GM12873 (cell line): ENCODE measurements at regions not wholly inside any gene's neighbourhood (a gene's known extent, or its start where the extent isn't known, plus 50 kb on each side); places are given as distances from the start of the nearest gene placed in this dataset.

Experiments
- TF ChIP-seq, protein P1 (sequence below): IDR thresholded peaks from 2 replicates; pipeline ENCODE4 v1.5.1; 2012; ENCODE audit warnings: low read depth, mild to moderate bottlenecking, moderate library complexity, low read length, control low read depth; ENCODE audit not compliant: insufficient read depth; ENCODE audit errors: missing control alignments

DNA sequence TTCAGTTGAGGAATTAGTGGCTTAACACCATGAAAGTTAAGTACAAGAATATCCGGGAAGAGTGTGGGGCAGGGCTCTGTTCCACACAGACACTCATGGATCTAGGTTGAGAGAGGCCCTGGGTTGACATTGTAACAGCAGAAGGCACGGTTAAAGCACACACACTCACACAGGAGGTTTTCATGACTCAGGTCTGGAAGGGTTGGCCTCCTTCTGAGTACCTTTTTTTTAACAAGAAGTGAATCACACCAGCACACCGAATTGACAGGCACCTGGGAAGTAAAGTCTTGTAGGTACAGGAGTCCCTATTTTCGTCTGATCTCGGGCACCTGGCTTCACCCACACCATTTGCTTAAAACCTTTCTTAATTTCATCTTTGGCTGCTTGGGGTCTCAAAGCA, 509.4 kb upstream of the ADARB2 start:
- TF ChIP-seq, protein P1, sequence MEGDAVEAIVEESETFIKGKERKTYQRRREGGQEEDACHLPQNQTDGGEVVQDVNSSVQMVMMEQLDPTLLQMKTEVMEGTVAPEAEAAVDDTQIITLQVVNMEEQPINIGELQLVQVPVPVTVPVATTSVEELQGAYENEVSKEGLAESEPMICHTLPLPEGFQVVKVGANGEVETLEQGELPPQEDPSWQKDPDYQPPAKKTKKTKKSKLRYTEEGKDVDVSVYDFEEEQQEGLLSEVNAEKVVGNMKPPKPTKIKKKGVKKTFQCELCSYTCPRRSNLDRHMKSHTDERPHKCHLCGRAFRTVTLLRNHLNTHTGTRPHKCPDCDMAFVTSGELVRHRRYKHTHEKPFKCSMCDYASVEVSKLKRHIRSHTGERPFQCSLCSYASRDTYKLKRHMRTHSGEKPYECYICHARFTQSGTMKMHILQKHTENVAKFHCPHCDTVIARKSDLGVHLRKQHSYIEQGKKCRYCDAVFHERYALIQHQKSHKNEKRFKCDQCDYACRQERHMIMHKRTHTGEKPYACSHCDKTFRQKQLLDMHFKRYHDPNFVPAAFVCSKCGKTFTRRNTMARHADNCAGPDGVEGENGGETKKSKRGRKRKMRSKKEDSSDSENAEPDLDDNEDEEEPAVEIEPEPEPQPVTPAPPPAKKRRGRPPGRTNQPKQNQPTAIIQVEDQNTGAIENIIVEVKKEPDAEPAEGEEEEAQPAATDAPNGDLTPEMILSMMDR, result no peak

DNA sequence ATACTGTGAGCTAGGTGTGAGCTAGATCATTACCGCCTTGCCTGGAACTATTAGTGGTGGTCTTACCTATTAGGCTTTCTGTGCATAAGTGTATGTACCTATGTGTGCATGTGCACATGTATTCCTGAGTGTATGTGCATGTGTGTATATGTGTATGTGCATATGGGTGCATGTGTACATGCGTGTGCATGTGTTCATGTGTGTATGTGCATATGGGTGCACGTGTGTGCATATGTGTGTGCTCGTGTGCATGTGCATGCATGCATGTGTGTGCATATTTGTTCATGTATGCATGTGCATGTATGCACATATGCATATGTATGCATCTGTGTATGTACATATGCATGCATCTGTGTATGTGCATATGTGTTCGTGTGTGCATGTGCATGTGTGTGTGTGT, 508.3 kb upstream of the ADARB2 start:
- TF ChIP-seq, protein P1, result no peak

DNA sequence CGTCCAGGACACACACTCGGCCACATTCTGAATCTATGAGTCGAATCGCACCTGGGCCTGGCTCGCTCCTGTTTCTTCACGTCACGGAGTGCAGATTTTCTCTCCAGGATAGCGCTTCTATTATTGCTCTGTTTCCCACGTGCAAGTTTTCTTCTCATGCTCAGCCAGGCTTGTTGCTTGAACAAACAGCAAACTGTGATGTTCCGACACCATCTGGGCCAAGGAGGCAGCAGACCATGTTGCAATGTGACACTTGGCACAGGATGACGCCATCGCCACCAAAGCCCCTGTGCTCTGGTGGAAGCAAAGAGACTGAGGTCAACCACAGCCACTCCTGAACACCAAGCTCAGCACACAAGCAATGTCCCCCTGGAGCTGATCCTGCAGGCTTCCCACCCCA, 507.1 kb upstream of the ADARB2 start:
- TF ChIP-seq, protein P1, result no peak

DNA sequence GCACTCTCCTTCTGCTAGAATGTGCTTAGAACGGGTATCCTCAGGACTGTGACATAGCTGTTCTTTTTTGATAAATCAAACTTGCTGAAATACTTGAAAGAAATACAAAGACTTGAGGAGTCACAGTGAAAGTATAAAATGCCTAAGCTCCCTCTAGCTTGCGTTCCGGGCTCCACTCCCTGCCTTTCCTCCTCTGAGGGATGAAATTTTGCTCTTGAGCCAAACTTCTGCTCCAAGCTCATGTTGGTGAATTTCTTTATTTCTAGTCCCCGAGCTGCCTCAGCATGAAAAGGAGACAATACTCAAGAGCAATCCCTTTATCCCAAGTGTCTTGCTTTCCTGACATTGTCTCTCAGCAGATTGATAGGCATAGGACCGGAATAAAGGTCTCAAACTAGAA, 499.6 kb upstream of the ADARB2 start:
- TF ChIP-seq, protein P1, result no peak

DNA sequence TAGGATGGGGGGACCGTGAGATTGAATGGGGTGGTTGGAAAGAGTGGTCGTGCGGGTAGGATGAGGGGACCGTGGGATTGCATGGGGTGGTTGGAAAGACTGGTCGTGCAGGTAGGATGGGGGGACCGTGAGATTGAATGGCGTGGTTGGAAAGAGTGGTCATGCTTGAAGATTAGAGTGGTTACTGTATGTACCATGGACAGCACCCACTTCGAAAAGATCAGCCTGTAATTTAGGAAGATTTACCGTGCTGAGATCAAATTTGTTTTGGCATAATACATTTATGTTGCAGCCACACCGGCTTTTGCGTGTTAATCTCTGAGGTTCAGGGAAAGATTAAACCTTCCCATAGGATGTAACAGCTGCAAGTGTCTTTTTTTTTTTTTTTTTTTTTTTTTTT, 495.2 kb upstream of the ADARB2 start:
- TF ChIP-seq, protein P1, result no peak

DNA sequence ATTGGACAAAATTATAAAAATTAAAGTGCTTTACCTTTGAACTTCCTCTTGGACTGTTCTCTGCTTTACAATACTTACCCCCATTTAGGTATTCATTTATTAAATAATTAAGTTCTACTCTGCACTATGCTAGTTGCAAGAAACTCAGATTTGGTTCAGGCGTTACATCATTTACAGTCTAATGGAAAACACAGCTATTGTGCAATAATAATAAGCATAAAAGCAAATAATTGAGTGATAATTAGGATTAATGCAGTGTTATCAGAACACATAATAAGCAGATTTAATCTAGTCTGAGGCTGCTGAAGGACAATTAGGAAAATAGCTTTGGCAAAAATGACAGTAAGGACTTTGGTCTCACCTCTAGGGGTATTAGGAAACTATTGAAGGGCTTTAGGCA, 493.2 kb upstream of the ADARB2 start:
- TF ChIP-seq, protein P1, result no peak

DNA sequence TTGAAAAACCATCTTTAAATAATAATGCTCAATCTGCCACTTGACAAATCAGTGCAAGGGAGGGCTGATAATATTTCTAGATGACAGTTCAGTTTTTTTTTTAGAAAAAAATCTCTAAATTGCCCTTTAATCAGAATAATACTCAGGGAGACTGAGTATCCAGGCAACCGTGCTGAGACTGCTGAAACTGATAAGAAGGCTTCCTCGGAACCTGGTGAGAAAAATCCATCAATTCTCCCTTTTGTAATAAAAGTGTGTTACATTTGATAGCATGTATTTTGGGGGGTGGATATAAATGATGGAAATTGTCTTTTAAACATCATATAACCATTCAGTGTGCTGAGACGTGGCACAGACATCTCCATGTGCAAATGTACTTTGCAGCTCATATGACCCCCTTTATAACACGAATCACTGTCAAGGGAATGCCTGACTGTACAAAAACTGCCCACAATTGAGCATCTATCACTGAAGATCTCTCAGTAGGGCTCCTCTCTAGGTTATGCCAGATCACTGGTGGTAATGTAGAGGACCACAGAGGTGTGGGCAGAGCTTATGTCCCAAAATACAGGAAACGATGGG, 491.1 kb upstream of the ADARB2 start:
- TF ChIP-seq, protein P1, result no peak
